Kidney (tissue), 13 donors: ENCODE measurements at regions not wholly inside any gene's neighbourhood (a gene's known extent, or its start where the extent isn't known, plus 50 kb on each side); places are given as distances from the start of the nearest gene placed in this dataset.

Experiments
- DNase-seq, 5 donors: peaks; one replicate each; pipeline ENCODE4 v3.0.0-alpha.2; 2013 to 2020
- FAIRE-seq: peaks from 2 replicates; lab custom pipeline; 2012; peaks lifted over from hg19 to GRCh38; lab: Jason Lieb, UNC
- H3K27ac ChIP-seq, 2 donors: one replicate each; pipeline ENCODE4 v1.7.0; 2013; ENCODE audit warnings: low read depth in 2 of 2, low read length in 2 of 2, inconsistent platforms in 1 of 2
- H3K27me3 ChIP-seq: one replicate; pipeline ENCODE4 v1.7.1; 2013; ENCODE audit warnings: low read length, inconsistent platforms; ENCODE audit not compliant: control insufficient read depth, insufficient read depth
- H3K36me3 ChIP-seq, 3 donors: one replicate each; pipeline versions ENCODE4 v1.7.0 to v1.7.1; 2013; ENCODE audit warnings: low read length in 3 of 3, control low read depth in 1 of 3, inconsistent platforms in 1 of 3; ENCODE audit not compliant: insufficient read depth in 3 of 3, control insufficient read depth in 2 of 3
- H3K4me1 ChIP-seq, 3 donors: one replicate each; pipeline versions ENCODE4 v1.7.0 to v1.7.1; 2013; ENCODE audit warnings: low read length in 3 of 3, inconsistent platforms in 1 of 3, low read depth in 1 of 3; ENCODE audit not compliant: control insufficient read depth in 2 of 3, insufficient read depth in 2 of 3
- H3K4me3 ChIP-seq, 3 donors: one replicate each; pipeline versions ENCODE4 v1.7.0 to v1.8.1; 2013; ENCODE audit warnings: low read length in 3 of 3, control low read depth in 1 of 3, inconsistent platforms in 1 of 3
- H3K9ac ChIP-seq, 3 donors: one replicate each; pipeline versions ENCODE4 v1.7.0 to v1.7.1; 2013; ENCODE audit warnings: low read length in 3 of 3, control low read depth in 1 of 3, inconsistent platforms in 1 of 3
- H3K9me3 ChIP-seq, 3 donors: one replicate each; pipeline versions ENCODE4 v1.7.0 to v1.7.1; 2013; ENCODE audit warnings: low read length in 3 of 3, control low read depth in 1 of 3, inconsistent platforms in 1 of 3; ENCODE audit not compliant: control insufficient read depth in 2 of 3, insufficient read depth in 1 of 3
- CTCF ChIP-seq: IDR thresholded peaks from 3 replicates; pipeline ENCODE4 v1.5.1; 2012; ENCODE audit warnings: mild to moderate bottlenecking, moderate library complexity, borderline replicate concordance; ENCODE audit not compliant: insufficient read depth; ENCODE audit errors: extremely low read depth
- intact Hi-C: fragments of 100-400 bp; cut with DNase I; formaldehyde crosslinking; loops from one replicate; pipeline ENCODE4 v1.11.1; 2022
- donor health status: control.
- donor health status: control.
- donor health status: control.
- donor health status: control.
- donor health status: control.
- donor health status: DM: yes; HTN: yes; CAD: no.
- donor health status: Normal renal cell carcinoma (clear cell type).

DNA sequence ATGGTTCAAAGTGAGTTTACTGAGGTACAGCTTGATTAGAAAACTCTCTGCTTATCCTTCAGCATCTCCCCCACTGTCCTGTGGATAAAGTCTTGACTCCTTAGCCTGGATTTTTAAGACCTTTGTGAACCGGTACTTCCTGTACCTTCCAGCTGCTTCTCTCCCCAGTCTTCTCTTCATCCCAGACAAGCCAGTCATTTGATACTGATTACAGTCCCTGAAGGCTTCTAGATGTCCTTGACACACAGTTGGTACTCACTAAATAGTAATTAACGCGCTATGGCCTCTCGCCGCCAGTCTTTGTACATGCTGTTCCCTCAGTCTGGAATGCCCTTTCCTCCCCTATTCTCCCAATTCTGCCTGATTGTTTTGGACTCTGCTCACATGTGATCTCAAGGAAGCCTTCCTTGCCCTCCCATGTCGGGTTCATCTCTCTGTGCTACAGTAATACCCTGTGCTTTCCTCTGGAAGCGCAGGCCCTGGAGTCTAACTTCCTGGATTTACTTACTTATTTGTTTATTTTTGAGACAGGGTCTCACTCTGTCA is 50.6 kb upstream of the PTGR2 start:
- no peak overlapping the region for H3K9ac ChIP-seq
- no peak for TF ChIP-seq CTCF
- H3K27ac ChIP-seq: no peak overlapping the region
- H3K4me3 ChIP-seq: no peak overlapping the region
- no peaks in the 10 kb centered on the region for H3K9me3 ChIP-seq
- no peaks in the 10 kb centered on the region for H3K36me3 ChIP-seq
- H3K4me1 ChIP-seq: peaks cover 0 to 5% (median 0%) of the 10 kb centered on the region in 3 donors
- no peak for DNase-seq
- no peaks in the 10 kb centered on the region for H3K27me3 ChIP-seq
- intact Hi-C loops: no loop called here
- no peak for FAIRE-seq

DNA sequence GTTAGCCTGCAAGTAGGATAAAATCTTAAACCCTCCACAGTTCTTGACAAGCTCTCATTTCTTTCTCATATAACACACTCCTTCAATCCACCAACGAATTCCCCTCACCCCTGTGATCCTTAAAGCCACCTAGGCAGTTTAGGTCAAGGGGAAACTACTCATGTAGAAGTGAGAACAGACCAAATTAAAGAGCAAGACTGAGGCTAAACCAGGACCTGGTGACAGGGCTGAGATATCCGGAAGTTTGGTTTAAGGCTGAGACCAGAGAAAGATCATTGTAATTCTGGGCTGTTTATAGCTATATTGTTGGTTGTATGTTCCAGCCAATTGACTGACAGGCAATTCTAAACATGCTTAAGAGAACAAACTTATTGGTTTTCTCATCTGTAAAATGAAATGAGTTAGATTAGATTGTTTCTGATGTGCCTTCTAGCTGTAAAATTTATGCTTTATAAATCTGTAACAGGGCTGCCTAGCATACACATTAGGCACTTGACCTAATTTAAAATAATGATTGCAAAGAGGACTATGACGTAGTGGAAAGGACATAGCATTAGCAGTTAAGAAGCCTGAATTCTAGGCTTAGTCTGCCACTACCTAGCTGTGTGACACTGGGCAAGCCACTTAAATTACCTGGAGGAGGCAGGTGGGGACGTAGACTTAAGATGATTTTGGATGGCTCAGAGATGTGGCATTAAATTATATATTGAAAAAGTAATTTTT is 53.9 kb upstream of the PTGR2 start:
- no peak overlapping the region for H3K27ac ChIP-seq
- intact Hi-C loops: no loop called here
- DNase-seq (no peak), FAIRE-seq (no peak)
- H3K9ac ChIP-seq: no peak overlapping the region
- H3K9me3 ChIP-seq: no peaks in the 10 kb centered on the region
- H3K4me3 ChIP-seq: no peak overlapping the region
- no peaks in the 10 kb centered on the region for H3K27me3 ChIP-seq
- no peaks in the 10 kb centered on the region for H3K36me3 ChIP-seq
- TF ChIP-seq CTCF: no peak
- H3K4me1 ChIP-seq: peaks cover 0 to 11% (median 9%) of the 10 kb centered on the region in 3 donors

GRCh38 chr14:73796893-73797542 is 54.6 kb upstream of the PTGR2 start:
- Histone ChIP-seq H3K4me3 (no peak overlapping the region), H3K27me3 (no peaks in the 10 kb centered on the region), H3K9ac (no peak overlapping the region), H3K4me1 (peaks cover 0 to 9% (median 6%) of the 10 kb centered on the region in 3 donors), H3K36me3 (no peaks in the 10 kb centered on the region), H3K27ac (no peak overlapping the region), H3K9me3 (no peaks in the 10 kb centered on the region)
- DNase-seq (no peak), FAIRE-seq (no peak)
- no peak for TF ChIP-seq CTCF
- intact Hi-C loops: no loop called here
